NCI-H526 (cell line): ENCODE measurements at regions not wholly inside any gene's neighbourhood (a gene's known extent, or its start where the extent isn't known, plus 50 kb on each side); places are given as distances from the start of the nearest gene placed in this dataset.
A peak's percentile ranks its signal among the peaks of the same experiment; 100 is the strongest.

Source experiments
- DNase-seq, 2 experiments: peaks; one replicate each; lab custom pipeline; 2025; lab: John Stamatoyannopoulos, UW

DNA sequence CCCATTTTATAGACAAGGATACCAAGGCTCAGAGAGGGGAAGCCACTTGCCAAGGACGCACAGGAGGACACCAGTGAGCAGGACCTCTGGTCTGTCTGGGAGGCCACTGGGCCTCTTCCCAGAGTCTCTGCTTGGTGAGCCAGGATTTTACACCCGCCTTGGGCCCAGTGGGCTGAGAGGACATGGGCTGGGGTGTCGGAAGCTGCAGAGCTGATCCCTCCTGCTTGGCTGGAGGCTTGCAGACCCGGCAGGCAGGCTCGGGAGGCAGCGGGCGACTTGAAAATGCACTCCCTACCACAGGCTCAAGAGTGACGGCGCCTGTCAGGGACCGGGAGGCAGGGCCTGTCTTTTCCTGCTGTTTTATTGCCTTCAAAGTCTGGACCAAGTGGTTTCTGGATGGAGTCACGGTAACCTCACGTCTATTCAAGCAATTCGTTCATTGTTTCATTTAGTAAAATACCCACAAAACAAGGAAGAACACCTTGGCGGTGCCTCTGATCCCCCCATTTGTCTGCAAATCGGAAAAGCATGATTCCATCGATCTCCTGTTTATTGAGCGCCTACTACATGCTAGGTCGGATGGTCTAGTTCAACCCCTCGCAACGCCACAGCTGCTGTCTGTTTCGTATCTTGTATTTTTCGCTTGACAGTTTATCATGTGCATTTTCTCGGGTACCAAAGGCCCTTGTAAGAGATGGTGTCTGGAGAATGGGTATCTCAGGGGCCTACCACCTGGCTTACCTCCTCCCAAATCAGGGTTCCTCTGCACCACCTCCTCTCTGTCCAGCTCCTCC lies 108.1 kb upstream of the IER5L start:
- DNase-seq = no peak

DNA sequence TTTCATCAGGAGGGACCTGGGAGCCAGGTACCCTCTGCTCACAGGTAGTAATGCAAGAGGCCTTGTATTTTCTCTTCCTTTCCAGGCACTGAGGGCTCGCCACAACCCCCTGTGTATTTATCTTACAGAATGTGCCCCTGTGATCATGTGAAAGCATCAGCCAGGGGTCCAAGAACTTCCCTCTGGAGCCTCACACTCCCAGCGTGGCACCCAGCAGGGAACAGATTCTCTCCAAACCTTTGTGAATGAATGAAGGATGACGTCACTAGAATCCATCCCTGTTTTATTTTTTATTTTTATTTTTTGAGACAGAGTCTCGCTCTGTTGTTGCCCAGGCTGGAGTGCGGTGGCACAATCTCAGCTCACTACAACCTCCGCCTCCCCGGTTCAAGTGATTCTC lies 107.3 kb upstream of the IER5L start:
- DNase-seq = no peak

DNA sequence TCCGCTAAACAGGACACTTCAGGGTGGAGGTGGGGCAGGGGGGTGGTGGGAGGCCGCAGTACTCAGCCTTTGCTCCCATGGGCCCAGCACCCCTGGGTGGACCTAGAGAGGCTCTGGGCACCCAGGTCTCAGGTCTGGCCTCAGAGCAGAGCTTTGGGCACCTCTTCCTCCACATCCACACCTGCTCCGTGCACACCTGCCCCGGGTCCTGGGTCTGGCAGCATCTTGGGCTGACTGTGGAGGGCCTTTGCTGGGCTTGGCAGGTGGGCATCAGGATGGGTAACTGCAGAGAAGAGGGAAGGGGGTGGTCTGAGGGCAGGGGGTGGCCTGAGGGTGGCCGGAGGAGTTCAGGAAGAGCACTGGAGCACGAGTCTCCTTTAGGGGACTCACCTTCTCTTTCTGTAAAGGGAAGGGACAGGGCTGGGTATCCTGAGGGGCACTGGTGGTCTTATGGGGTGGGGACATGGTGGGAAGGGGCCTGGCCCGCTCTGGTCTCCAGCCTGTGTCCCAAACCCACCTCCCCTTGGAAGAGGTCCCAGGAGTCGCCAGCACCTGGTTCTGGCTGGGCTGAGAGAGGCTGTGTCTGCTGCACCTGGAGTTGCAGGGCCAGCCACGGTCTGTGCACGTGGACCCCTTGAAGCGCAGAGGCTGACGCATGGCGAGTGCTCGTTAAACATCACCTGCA lies 106.7 kb upstream of the IER5L start:
- DNase-seq = peak in 1 of 2 experiments; percentile 19

DNA sequence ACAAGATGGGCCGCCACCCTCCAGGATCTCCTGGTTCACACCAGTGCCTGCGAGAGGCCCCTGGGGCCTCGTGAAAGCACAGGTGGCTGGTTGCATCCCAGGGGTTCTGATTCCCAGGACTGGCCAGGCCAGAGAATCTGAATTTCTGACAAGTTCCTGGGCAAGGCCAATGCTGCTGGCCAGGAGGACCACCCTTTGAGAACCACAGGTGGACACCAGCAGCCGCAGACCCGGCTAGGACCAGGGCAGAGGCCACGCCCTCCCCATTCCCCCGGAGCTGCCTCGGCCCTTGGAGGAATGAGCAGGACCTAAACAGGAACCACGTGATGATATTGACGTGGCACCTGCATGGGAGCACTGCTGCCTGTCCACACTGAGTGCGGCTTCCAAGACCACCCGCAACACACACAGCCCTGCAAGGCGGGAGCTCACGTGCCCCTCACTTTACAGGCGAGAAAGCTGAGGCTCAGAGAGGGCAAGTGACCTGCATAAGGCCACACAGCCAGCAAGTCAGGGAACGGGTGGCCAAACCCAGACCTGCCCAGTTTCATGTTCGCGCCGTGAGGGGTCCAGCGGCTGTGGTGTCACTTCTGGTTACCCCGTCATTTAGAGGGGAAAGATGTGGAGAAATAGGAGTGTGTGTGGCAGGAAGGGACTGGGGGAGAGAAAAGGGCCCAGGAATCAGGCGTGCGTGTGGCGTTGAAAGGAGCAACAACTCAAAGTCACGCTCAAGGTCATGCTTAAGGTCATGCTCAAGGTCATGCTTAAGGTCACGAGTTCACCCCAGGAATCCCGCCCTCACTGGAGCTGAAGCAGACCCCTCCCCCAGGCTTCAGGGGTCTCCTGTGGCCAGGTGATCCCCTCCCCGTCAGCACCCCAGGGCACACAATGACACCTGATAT lies 105.9 kb upstream of the IER5L start:
- DNase-seq = no peak

DNA sequence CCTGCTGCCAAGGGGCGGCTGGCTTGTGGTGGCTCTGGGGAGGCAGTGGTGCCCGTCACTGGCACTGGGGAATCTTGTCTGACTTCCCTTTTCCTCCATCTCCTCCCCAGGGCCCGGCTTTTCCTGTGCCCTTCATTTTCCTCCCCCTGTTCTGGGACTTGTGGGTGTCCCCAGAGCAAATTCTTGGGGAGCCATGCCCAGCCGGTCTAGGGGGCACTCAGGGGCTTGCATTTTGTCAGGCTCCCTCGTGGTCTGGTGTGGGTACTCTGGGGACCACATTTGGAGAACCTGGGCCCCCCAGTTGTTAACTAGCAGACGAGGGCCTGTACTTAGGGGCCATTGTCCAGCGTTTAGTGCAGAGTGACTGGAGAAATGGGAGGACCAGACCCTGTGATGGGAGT lies 105.2 kb upstream of the IER5L start:
- no peak for DNase-seq

DNA sequence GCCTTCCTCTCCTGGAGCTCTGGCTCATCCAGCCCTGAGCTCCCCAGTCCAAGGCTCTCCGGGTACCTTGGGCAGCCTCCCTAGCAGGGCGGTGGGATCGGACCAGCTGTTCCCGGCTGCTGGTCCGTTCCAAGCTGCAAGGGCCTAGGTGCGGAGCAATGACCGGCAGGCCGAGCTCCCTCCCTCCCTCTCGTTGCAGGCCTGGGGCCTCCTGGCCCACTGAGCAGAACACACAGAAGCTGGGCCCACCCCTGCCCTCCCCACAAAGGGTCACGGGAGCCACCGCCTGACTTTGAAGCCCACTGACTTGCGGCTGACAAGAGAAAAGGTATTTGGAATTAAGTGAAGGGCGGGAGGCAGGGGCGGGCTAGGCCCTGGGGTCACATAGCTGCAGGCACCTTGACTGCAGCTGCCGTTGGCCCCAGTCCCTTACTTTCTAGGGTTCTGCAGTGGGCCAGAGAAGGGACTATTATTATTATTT lies 104.7 kb upstream of the IER5L start:
- DNase-seq = no peak

DNA sequence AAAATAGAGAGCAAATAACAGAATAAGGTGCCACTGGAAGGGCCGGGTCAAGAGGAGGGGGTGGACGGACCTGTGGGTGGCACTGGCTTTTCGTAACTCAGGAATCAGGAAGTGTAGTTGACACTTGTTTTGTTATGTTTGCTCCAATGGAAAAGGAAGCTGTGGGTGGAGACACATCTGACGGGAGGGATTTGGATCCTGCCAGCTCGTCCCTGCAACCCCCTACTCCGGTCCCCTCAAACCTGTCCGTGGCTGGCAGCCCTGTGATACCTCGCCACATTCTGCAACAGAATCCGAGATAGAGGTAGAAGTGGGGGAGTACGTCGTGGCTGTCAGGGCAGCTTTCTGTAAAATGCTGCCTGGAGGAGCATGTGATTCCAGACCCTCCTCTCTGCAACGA lies 104.2 kb upstream of the IER5L start:
- DNase-seq = no peak

DNA sequence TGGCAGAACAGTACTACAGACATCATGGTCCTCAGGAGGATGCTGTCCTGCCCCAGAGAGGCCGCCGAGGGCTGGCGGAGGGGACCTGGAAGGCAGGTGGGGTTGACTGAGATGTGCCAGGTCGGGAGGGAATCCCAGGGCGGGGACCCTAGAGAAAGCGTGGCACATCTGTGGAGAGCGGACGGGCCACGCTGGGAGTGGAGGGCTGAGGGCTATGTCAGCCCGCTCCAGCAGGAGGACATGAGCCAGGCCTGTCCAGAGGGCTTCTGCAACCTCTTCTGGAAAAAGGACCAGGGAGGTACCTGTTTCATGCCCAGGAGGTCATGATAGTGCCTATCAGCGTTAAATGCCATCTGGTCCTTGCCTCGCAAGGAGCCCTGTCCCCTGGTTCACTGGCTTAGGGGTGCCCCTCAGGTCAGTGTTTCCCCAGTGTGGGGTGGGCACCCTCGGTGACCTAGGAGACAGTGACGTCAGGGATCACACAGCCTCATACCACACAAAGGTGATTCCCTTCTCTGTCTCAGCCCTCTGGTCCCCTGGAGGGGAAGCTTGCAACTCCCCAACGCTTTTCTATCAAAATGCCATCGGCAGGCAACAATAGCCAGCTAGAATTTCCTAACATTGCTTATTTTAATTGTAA lies 103.6 kb upstream of the IER5L start:
- no peak for DNase-seq

DNA sequence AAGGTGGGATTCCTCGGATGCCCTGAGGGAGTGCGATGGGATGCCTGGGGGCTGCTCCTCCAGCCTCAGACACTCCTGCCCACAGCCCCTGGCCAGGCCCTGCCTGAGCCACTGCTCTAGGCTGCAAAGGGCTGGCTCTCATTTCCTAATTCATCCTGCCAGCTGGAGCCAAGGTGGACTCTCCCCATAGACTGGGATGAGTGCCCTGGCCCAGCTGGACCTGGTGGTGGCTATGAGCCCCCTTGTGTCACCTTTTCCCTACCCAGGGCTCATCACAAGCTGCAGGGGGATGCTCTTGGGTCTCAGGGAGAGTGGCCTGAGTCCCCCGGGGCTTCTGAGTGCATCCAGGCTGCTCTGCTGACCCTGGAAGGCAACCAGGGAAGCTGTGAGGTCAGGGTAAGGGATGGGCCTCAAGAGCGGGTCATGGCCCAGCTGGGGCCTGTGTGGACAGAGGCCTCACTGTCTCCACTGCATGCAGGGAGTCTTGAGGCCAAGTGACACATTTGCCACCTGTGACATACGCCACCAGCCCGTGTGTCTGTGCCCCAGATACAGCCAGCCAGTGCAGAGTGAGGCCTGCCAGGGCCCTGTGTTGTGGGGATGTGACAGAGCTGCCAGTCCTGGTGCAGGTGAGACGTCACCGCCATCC lies 102.7 kb upstream of the IER5L start:
- no peak for DNase-seq

DNA sequence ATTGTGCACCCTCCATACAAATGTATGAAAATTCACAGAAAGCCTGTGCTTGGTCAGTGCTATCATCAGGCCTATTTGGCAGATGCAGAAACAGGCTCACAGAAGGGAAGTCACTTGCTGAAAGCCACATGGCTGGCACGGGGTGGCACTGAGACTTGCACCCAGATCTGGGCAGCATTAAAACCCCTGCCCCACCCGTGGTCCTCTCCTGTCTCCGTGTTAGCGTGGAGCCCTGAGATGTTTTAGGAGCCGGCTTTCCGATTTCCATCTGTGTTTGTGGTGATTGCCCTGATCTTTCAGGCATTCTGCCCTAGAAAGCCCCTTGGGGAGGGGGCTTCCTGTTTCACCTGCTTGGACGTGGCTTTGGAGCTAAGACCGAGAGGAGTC lies 102.2 kb upstream of the IER5L start:
- no peak for DNase-seq

DNA sequence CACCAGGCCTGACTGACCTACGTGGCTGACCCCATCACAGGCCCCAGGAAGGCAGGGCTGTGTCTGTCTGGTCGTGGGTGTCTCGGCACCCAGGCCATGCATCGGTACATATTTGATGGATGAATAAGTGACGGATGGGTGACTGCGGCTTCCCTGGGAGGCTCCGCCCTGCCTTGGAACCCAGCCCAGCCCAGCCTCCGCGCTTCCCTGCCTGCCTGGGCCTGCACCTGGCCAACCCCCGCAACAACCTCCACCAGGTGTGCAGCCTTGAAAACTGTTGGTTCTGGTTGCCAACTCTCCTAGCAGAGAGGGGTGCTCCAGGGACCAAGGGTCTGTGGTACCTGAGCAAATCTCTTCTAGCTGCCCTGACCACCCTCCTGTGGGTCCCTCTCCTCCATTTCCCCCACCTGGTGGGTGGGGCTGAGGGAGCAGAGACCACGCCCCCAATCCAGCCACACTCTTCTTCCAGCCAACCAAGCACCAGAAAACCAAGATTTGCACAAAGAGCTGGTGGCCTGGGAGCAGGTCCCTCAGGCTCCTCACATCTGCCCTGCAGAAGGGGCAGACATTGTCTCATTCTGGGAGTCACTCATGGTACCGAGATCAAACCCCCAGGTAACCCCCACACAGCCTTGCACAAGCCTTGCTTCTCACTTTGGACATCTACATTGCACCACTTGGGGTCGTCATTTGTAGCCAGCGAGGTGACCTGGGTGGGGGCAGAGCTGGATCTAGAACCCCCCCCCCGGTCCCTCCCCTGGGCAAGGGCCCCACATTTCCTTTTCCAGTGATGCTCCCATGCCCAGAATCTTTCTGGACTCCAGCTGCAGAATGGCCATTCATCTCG lies 100.6 kb upstream of the IER5L start:
- peak; percentile 43 to 88 for DNase-seq

DNA sequence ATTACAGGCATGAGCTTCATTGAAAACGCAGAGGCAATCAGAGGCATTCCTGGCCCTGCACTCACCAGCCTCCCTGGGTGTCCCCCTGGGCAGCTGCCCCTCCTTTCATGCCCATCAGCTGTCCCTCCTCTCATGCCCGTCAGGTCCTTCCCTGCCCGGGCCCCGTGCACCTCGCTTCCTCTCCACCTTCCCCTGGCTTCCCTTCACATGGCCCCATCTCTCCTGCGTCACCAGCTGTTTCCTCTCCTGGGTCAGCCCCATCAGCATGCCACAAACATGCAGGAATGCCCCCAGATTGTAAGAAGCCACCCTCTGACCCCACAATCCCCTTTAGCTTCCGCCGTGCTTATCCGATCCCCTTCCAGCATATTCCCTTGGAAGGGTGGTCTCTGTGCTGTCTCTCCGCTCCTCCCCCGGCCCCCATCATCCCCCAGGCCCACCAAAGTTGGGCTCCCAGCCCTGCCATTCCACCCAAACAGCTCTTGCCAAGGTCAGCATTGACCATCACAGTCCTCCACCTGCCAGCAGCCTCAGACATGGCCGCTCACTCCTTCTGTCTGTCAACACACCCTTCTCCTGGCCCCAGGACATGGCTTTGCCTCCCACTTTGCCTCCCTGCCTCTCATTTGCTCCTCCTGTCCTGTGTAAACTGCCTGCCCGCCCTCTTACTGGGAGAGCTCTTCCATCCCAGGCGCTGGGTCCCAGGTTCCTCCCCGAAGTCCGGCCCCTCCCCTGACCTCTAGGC lies 98.6 kb upstream of the IER5L start:
- DNase-seq = no peak

DNA sequence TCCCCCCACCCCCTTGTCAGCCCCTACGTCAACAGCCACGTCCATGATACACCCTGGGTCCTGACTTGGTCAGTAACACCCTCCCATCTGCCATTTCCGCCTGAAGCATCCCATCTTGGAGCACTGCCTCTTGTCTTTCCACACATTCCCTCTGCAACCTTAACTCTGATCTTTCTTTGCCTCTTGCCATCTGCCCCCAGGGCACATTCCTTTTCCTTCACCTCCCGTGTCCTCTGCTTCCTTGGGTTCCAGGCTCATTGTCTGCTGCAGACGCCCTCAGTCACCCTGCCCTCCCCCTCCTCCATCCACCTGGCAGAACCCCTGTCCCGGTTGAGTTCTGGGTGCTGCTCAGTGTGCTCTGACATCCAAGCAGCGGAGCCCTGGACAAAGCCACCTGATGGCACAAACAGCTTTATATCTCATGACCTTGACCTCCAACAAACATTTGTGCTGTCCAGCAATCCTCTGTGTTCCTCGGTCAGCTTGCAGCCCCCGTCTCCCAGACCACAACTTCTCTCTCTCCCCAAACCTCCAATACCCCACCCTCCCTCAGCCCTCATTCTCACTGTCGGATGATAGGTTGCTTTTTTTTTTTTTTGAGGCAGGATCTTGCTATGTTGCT lies 97.7 kb upstream of the IER5L start:
- no peak for DNase-seq

DNA sequence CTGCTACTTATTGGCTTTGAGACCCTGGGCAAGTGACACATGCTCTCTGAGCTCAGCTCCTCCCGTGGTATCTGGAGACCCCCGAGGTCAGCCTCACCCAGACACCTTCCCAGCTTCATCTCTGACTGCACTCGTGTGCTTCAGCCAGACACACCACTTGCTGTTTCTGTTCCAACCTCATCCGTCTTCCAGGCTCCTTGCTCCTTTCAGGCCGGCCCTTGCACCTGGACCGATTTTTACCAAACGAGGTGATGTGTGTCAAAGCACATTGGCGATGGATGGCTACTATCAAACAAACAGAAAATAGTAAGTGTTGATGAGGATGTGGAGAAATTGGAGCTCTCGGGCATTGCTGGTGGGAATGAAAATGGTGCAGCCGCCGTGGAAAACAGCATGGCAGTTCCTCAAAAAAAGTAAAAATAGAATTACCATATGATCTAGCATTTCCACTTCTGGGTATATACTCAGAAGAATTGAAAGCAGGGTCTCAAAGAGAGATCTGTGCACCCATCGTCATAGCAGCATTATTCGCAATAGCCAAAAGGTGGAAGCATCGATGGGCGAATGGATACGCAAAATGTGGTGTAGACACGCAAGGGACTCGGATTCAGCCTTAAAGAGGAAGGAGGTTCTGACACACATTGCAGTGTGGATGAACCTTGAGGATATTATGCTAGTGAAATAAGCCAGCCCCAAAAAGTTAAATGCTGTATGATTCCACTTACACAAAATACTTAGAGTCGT lies 96.1 kb upstream of the IER5L start:
- DNase-seq = no peak

DNA sequence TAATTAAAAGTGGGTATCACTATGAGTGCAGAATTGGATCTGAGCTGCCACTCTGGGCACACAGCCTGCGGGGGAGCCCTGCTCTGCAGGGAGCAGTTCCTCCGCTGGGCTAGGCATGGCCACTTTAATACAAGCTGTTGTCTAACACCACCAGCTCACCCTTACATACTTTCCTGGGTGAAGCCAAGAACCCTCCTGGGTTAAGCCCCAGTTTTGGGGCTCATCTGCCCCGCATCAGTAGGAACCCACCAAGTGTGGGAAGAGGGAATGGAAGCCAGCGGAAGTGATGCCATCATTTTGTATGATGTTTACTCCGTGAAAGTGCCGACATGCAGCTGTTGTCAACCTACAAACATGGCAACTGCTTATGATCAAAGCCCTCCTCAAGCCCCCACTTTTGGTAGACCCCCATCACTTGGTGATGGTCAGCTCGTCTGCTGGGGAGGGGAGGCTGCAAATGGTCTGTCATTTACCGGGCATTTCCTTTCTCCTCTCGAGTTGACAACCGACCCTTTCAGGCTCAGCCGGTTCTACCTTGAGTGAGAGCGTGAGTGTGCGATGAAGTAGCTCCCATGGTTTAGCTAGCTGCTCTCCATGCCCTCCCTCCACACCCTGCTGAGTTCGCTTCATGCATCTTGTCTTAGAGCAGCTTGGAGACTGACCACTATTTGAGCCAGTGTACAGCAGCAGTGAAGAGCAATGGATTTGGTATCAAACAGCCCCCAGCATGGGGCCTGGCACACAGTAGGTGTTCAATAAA lies 95.3 kb upstream of the IER5L start:
- no peak for DNase-seq

DNA sequence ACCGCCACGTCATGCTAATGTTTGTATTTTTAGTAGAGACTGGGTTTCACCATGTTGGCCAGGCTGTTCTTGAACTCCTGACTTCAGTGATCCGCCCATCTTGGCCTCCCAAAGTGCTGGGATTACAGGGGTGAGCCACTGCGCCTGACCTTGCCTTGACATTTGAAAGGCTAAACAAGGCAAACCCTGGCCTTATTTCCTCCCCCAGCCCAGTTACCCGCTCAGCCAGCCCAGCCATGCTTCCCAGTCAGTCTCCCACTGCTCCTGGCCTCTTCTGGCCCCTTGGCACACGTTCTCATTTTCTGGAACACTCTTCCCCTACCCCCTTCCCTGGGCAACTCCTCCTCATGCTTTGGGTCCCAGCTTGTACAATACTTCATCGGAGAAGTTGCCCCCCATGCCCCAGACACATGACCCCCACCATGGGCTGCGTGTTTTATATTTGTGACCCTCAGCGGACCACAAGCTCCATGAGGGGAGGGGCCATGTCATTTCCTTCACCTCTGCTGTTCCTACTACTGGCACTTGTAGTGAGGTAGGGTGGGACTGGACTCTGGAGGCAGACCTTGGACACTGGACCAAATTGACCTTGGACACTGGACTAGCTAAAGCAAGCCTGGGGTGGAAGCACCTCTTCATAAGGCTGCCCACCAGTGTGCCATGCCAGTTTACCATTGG lies 94.4 kb upstream of the IER5L start:
- no peak for DNase-seq

DNA sequence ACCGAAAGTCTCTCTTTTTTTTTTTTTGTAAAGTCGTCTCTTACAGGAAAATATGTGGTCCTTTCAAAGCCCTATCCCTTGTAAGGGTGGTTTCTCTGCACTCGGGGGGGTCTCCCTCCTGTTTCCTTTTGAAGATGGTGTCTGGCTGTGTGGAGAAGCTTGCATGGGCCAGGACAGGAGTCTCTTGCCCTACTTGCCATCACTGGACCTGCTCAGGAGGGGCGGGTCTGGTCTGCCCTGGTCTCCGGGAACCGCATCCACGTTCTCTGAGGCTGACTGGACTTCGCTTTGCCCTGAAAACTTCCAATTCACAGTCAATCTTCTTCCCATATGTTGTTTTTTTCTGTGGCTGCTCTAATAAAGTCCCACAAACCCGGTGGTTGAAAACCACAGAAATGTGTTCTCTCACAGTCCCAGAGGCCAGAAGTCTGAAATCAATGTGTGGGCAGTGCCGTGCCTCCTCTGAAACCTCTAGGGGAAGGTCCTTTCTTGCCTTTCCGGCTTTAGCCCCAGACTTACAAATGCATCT lies 92.9 kb upstream of the IER5L start:
- DNase-seq = no peak
